ENCODE measurements at regions not wholly inside any gene's neighbourhood (a gene's known extent, or its start where the extent isn't known, plus 50 kb on each side); places are given as distances from the start of the nearest gene placed in this dataset.
"Not testable (repeated sequence)": the region's sequence is repeated elsewhere in the genome, so short reads cannot be mapped to it uniquely, and the experiment has no call there.

DNA sequence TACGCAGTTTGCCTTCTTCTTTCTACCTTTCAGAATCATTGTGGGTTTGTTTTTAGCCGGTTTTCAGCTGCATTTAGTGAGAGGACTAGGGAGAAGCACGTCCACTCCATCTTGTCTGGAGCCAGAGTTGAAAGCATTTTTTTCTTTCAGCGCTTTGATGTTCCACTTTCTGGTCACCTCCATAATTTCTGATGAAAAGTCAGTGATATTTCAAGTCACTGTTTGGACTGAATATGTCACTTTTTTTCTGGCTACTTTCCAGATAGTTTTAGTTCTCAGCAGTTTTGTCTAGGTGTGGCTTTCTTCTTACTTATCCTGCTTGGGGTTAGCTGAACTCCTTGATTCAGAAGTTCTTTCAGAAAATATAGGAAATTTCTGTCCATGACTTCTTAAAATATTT is 123.9 kb upstream of the IER5L start:
- Histone ChIP-seq H3K9me2 (replicated peaks; ENCODE audit: low read length) (no peaks in the 10 kb centered on the region), H3K27me3 (ENCODE audit: low read length) (no peaks in the 10 kb centered on the region), H3K27ac (ENCODE audit: low read length) (no peak overlapping the region), H3K4me1 (ENCODE audit: insufficient read depth, low read length) (no peaks in the 10 kb centered on the region), H3K36me3 (ENCODE audit: low read depth, low read length) (no peaks in the 10 kb centered on the region), H3K4me2 (ENCODE audit: low read length) (no peak overlapping the region), H3K4me3 (ENCODE audit: low read length) (no peak overlapping the region), H3K9me3 (ENCODE audit: low read length) (no peaks in the 10 kb centered on the region), H3K9ac (ENCODE audit: low read length) (no peak overlapping the region), H4K20me1 (ENCODE audit: low read length) (no peaks in the 10 kb centered on the region), H2AFZ (ENCODE audit: low read length) (no peak overlapping the region), H3F3A (ENCODE audit: low read length, unreplicated experiment) (no peaks in the 10 kb centered on the region), H3K79me2 (ENCODE audit: low read length) (no peaks in the 10 kb centered on the region)
- CTCF ChIA-PET: no interaction called here
- ATAC-seq (no peak), DNase-seq (no peak)
- BruUV-seq (replicated peaks): no TSS peak
- intact Hi-C loops (cut with micrococcal nuclease): no loop called here
- TF ChIP-seq EZH2phosphoT487 (IDR thresholded peaks at IDR 0.05; ENCODE audit: borderline replicate concordance, low read length) (no peak), EZH2 (IDR thresholded peaks at IDR 0.05; ENCODE audit: low read length, unreplicated experiment) (no peak), CTCF (conservative IDR thresholded peaks at IDR 0.05; ENCODE audit: low read depth, low read length) (no peak)
- POLR2A ChIA-PET (ENCODE audit: unreplicated experiment): no interaction called here

GRCh38 chr9:129296195-129296594 is 118.1 kb upstream of the IER5L start:
- POLR2A ChIA-PET (ENCODE audit: unreplicated experiment): not testable (repeated sequence)

DNA sequence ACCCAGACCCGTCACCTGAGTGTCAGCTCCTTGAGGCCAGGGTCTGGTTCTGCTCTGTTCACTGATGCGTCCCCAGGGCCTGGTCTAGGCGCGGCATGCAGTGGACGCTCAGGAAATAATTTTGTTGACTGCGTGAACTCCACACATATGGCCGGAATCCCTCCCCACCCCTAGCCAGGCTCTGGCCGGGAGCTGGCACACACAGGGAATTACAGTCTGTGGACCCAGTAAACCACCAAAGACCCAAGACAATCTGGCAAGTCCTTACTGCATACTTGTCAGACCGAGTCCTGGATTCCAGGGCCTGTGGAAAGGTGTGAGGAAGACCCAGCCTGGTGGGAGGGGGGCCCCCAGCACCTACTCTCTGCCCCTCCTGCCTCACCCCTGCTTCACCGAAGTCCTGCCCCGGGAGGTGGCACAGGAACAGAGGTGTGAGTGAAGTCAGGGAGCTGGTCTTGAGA is 113.0 kb upstream of the IER5L start:
- no peaks in the 10 kb centered on the region for H3F3A ChIP-seq (ENCODE audit: low read length, unreplicated experiment)
- H3K9ac ChIP-seq (ENCODE audit: low read length): no peak overlapping the region
- H3K36me3 ChIP-seq (ENCODE audit: low read depth, low read length): no peaks in the 10 kb centered on the region
- CTCF ChIA-PET: no interaction called here
- H3K9me3 ChIP-seq (ENCODE audit: low read length): no peaks in the 10 kb centered on the region
- ATAC-seq: no peak
- H2AFZ ChIP-seq (ENCODE audit: low read length): no peak overlapping the region
- no peak overlapping the region for H3K4me3 ChIP-seq (ENCODE audit: low read length)
- no peak for DNase-seq
- no peaks in the 10 kb centered on the region for H4K20me1 ChIP-seq (ENCODE audit: low read length)
- H3K9me2 ChIP-seq (replicated peaks; ENCODE audit: low read length): no peaks in the 10 kb centered on the region
- no TSS peak for BruUV-seq (replicated peaks)
- POLR2A ChIA-PET (ENCODE audit: unreplicated experiment): no interaction called here
- H3K79me2 ChIP-seq (ENCODE audit: low read length): no peaks in the 10 kb centered on the region
- H3K27ac ChIP-seq (ENCODE audit: low read length): no peak overlapping the region
- no peaks in the 10 kb centered on the region for H3K4me1 ChIP-seq (ENCODE audit: insufficient read depth, low read length)
- intact Hi-C loops (cut with micrococcal nuclease): no loop called here
- no peaks in the 10 kb centered on the region for H3K27me3 ChIP-seq (ENCODE audit: low read length)
- H3K4me2 ChIP-seq (ENCODE audit: low read length): no peak overlapping the region
- TF ChIP-seq EZH2phosphoT487 (IDR thresholded peaks at IDR 0.05; ENCODE audit: borderline replicate concordance, low read length): no peak
- no peak for TF ChIP-seq EZH2 (IDR thresholded peaks at IDR 0.05; ENCODE audit: low read length, unreplicated experiment)
- no peak for TF ChIP-seq CTCF (conservative IDR thresholded peaks at IDR 0.05; ENCODE audit: low read depth, low read length)

More at GRCh38 chr9:129296195-129296594, 118.1 kb upstream of the IER5L start:
- H3K4me3 ChIP-seq (ENCODE audit: low read length); H3K36me3 ChIP-seq (ENCODE audit: low read depth, low read length); intact Hi-C loops (cut with micrococcal nuclease); DNase-seq; H2AFZ ChIP-seq (ENCODE audit: low read length); ATAC-seq; H3K9me2 ChIP-seq (replicated peaks; ENCODE audit: low read length); H4K20me1 ChIP-seq (ENCODE audit: low read length); H3K4me1 ChIP-seq (ENCODE audit: insufficient read depth, low read length); H3K27me3 ChIP-seq (ENCODE audit: low read length); BruUV-seq (replicated peaks); CTCF ChIA-PET; H3F3A ChIP-seq (ENCODE audit: low read length, unreplicated experiment); H3K9ac ChIP-seq (ENCODE audit: low read length); H3K27ac ChIP-seq (ENCODE audit: low read length); H3K9me3 ChIP-seq (ENCODE audit: low read length); H3K4me2 ChIP-seq (ENCODE audit: low read length); H3K79me2 ChIP-seq (ENCODE audit: low read length): not testable (repeated sequence)

Measured in PC-3 (cell line).